K562 (cell line): ENCODE measurements at regions not wholly inside any gene's neighbourhood (a gene's known extent, or its start where the extent isn't known, plus 50 kb on each side); places are given as distances from the start of the nearest gene placed in this dataset.

Source experiments
- HINFP ChIP-seq: fragments of 450-650 bp; conservative IDR thresholded peaks from 2 replicates; pipeline ENCODE4 v1.6.1; 2016; ENCODE audit warnings: missing genetic modification characterization, low read depth, mild to moderate bottlenecking, control low read depth, missing compliant biosample characterization
- ID3 ChIP-seq, 2 experiments: fragments of 250-450 bp in 1 of 2; fragments of 450-650 bp in 1 of 2; sonication (Bioruptor Pico) in 1 of 2; IDR thresholded peaks; 2 replicates each; pipeline versions ENCODE4 v1.6.1 to v1.8.0; 2016 to 2021; ENCODE audit warnings: mild to moderate bottlenecking in 2 of 2, moderate library complexity in 2 of 2, missing compliant biosample characterization in 1 of 2, missing genetic modification characterization in 1 of 2
- NFXL1 ChIP-seq: fragments of 450-650 bp; formaldehyde crosslinking; IDR thresholded peaks from 2 replicates; pipeline ENCODE4 v1.4.0; 2021; ENCODE audit warnings: mild to moderate bottlenecking
- RBM25 ChIP-seq: fragments of 200-400 bp; formaldehyde crosslinking; IDR thresholded peaks from 2 replicates; pipeline ENCODE4 v1.6.1; 2018; ENCODE audit warnings: low read length, low read depth, moderate library complexity; ENCODE audit not compliant: severe bottlenecking
- SNRNP70 ChIP-seq: fragments of 200-400 bp; formaldehyde crosslinking; optimal IDR thresholded peaks from 2 replicates; pipeline ENCODE3; 2017; ENCODE audit warnings: low read depth, low read length
- TARDBP ChIP-seq: fragments of 450-650 bp; IDR thresholded peaks from 2 replicates; pipeline ENCODE4 v1.6.1; 2016
- TEAD2 ChIP-seq: fragments of 450-650 bp; IDR thresholded peaks from 2 replicates; pipeline ENCODE4 v1.6.1; 2016; ENCODE audit warnings: missing genetic modification characterization, control low read depth, missing compliant biosample characterization
- TFAP4 ChIP-seq: sonication (generic); formaldehyde crosslinking; IDR thresholded peaks from 2 replicates; pipeline ENCODE4 v1.8.0; 2022; ENCODE audit warnings: missing genetic modification reagents, mild to moderate bottlenecking, moderate library complexity, borderline replicate concordance
- ZBTB49 ChIP-seq: sonication (generic); formaldehyde crosslinking; IDR thresholded peaks from 2 replicates; pipeline ENCODE4 v1.8.0; 2022; ENCODE audit warnings: missing genetic modification reagents, mild to moderate bottlenecking, borderline replicate concordance
- ZBTB9 ChIP-seq: fragments of 450-650 bp; formaldehyde crosslinking; IDR thresholded peaks from 2 replicates; pipeline ENCODE4 v1.4.0; 2020; ENCODE audit warnings: mild to moderate bottlenecking, moderate library complexity
- ZNF140 ChIP-seq: fragments of 250-450 bp; sonication (Bioruptor Pico); IDR thresholded peaks from 2 replicates; pipeline ENCODE4 v1.8.0; 2021; ENCODE audit warnings: moderate library complexity, mild to moderate bottlenecking, inconsistent platforms
- ZNF197 ChIP-seq: fragments of 200-800 bp; sonication (Bioruptor generic); IDR thresholded peaks from 2 replicates; pipeline ENCODE4 v1.6.1; 2016; ENCODE audit warnings: low read depth, missing genetic modification characterization, missing compliant biosample characterization
- ZNF639 ChIP-seq, 2 experiments: fragments of 200-800 bp in 1 of 2; sonication (Bioruptor generic) in 1 of 2; sonication (generic) in 1 of 2; formaldehyde crosslinking in 1 of 2; IDR thresholded peaks in 1 of 2; conservative IDR thresholded peaks in 1 of 2; 2 replicates each; pipeline versions ENCODE4 v1.5.0 to v1.6.1; 2016 to 2020; ENCODE audit warnings: missing compliant biosample characterization in 1 of 2, missing genetic modification characterization in 1 of 2, missing genetic modification reagents in 1 of 2

GRCh38 chr22:20656516-20656901 is 117.4 kb upstream of the SERPIND1 start (continued):
- TF ChIP-seq ZNF639 (CRISPR knock-in tag; conservative IDR thresholded peaks at IDR 0.05 in 1 of 2, IDR thresholded peaks at IDR 0.05 in 1 of 2) (no peak), ZBTB9 (peak; percentile 74; the same call in 1 of the 2 replicates), NFXL1 (peak; percentile 73), ZBTB49 (CRISPR knock-in tag) (0 out of 2 replicates have a peak, but pooled peaks have one; percentile 29), SNRNP70 (peak; percentile 98), RBM25 (peak; percentile 62), HINFP (tag) (no peak), ZNF197 (CRISPR knock-in tag) (no peak), ID3 (CRISPR knock-in tag; IDR thresholded peaks at IDR 0.05) (no peak), ID3 (tag; IDR thresholded peaks at IDR 0.05) (peak; percentile 77), ZNF140 (CRISPR knock-in tag) (no peak), TFAP4 (CRISPR knock-in tag) (peak; percentile 68; the same call in 1 of the 2 replicates), TEAD2 (tag) (no peak), TARDBP (peak; percentile 33; the same call in 1 of the 2 replicates)
